ENCODE measurements at regions not wholly inside any gene's neighbourhood (a gene's known extent, or its start where the extent isn't known, plus 50 kb on each side); places are given as distances from the start of the nearest gene placed in this dataset.

DNA sequence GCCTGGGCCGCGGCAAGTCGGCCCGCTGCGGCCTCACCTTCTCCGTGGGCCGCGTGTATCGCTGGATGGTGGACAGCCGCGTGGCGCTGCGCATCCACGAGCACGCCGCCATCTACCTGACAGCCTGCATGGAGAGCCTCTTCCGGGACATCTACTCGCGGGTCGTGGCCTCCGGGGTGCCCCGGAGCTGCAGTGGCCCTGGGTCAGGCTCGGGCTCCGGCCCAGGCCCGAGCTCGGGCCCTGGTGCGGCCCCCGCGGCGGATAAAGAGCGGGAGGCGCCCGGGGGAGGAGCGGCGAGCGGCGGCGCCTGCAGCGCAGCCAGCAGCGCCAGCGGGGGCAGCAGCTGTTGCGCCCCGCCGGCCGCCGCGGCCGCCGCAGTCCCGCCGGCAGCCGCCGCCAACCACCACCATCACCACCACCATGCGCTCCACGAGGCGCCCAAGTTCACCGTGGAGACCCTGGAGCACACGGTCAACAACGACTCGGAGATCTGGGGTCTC lies 226.2 kb upstream of the CRY1 start:
- H3K4me3 ChIP-seq (ENCODE audit: low read depth, low read length), result peak overlapping the region; percentile 57
- in situ Hi-C loops (cut with HindIII; ENCODE audit: low sequenced_read_pairs), result no loop called here
- TF ChIP-seq, protein P1, sequence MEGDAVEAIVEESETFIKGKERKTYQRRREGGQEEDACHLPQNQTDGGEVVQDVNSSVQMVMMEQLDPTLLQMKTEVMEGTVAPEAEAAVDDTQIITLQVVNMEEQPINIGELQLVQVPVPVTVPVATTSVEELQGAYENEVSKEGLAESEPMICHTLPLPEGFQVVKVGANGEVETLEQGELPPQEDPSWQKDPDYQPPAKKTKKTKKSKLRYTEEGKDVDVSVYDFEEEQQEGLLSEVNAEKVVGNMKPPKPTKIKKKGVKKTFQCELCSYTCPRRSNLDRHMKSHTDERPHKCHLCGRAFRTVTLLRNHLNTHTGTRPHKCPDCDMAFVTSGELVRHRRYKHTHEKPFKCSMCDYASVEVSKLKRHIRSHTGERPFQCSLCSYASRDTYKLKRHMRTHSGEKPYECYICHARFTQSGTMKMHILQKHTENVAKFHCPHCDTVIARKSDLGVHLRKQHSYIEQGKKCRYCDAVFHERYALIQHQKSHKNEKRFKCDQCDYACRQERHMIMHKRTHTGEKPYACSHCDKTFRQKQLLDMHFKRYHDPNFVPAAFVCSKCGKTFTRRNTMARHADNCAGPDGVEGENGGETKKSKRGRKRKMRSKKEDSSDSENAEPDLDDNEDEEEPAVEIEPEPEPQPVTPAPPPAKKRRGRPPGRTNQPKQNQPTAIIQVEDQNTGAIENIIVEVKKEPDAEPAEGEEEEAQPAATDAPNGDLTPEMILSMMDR (IDR thresholded peaks at IDR 0.05; ENCODE audit: low read depth, low read length), result no peak
- no peak for DNase-seq (ENCODE audit: low read depth, low spot score)

DNA sequence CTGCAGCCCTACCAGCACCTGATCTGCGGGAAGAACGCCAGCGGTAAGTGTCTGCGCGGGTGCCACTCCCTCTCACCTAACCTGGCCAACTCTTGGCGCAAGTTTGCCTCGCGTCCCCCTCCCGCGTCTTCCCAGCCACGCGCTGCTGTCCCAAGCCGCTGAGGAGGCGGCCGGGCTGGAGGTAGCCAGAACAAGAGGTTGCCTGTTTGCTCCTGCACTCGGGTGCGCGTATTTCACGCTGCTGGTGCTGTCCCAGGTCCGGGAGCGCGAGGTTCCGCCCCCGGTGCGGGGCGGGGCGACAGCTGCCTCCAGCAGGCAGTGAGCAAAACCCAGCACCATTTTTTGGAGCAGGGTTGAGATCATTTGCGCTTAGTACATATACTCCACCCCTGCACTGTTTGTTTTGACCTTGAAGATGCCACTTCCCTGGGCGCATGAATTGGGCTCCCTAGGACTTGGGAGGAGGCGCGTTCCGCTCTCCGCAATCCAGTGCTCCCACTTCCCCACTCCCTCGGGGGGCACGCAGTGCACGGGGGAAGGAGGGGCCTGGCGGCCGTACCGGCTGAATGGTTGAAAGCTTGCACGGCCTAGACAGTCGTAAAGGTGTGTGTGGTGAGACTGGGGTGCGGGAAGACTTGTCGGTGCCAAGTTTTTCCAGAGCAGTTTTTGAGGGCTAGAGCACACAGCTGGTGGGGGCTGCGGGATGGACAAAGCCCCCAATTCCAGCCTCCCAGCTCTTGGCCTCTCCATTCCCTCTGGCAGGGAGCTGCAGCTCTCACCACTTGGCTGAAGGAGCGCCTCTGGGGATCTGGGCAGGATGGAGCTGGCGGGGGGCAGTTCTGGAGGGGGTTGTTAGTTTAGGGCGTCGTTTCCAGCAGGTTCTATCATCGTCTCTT lies 226.9 kb upstream of the CRY1 start:
- in situ Hi-C loops (cut with HindIII; ENCODE audit: low sequenced_read_pairs), result no loop called here
- peak; percentile 70 for DNase-seq (ENCODE audit: low read depth, low spot score)
- peak overlapping the region; percentile 57 for H3K4me3 ChIP-seq (ENCODE audit: low read depth, low read length)
- TF ChIP-seq, protein P1 (IDR thresholded peaks at IDR 0.05; ENCODE audit: low read depth, low read length), result no peak

DNA sequence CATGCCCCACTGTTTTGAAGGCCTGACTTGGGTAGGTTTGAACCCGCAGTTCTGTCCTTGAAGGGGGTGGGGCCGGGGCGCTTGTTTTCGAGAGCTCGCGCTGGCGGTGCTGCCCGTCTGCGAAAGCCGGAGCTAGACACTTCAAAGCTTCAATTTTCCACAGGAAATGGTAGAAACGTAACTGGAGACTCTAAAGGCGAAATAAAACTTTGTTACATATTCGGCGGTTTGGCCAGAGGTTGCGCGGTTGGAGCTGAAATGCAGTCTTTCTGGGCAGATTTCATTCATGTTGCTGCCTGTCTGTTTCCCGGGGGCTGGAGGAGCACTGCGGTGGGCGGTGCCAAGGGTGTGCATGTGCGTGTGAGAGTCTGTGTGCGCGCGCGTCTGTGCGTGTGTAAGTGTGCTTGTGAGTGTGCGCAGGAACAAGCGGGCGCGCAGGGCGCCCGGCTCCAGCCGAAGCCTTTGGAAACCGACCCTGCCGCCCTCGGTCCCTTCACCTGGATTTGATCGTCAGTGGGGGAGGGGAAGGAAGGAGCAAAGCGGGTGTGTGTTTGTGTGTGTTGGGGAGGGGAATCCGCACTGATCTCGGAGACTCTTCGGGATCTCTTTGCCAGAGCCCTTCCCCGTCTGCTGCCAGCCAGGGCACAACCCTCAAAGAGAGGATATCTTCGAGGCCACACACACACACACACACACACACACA lies 227.7 kb upstream of the CRY1 start:
- in situ Hi-C loops (cut with HindIII; ENCODE audit: low sequenced_read_pairs), result no loop called here
- peak; percentile 74 for DNase-seq (ENCODE audit: low read depth, low spot score)
- H3K4me3 ChIP-seq (ENCODE audit: low read depth, low read length), result peak overlapping the region; percentile 57
- TF ChIP-seq, protein P1 (IDR thresholded peaks at IDR 0.05; ENCODE audit: low read depth, low read length), result no peak

DNA sequence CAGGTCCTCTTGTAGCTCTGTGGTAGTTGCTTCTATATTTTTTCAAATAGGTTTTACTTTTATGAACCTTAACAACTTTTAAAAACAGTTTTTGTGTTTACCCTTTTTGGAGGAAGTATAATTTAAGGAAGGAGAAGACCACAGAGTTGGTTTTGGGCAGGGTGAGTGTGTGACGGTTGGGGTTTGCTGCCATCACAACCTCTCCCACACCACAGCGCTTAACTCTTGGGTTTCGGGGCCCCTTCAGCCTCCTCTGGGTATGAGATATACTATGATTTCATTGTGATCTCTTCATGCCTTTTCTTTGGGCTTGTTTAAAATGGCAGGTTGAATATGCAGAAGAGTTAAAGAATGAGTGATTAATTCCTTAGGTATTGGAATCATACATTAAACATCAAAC lies 228.7 kb upstream of the CRY1 start:
- no peak for DNase-seq (ENCODE audit: low read depth, low spot score)
- TF ChIP-seq, protein P1 (IDR thresholded peaks at IDR 0.05; ENCODE audit: low read depth, low read length), result no peak
- no peak overlapping the region for H3K4me3 ChIP-seq (ENCODE audit: low read depth, low read length)
- in situ Hi-C loops (cut with HindIII; ENCODE audit: low sequenced_read_pairs), result no loop called here

DNA sequence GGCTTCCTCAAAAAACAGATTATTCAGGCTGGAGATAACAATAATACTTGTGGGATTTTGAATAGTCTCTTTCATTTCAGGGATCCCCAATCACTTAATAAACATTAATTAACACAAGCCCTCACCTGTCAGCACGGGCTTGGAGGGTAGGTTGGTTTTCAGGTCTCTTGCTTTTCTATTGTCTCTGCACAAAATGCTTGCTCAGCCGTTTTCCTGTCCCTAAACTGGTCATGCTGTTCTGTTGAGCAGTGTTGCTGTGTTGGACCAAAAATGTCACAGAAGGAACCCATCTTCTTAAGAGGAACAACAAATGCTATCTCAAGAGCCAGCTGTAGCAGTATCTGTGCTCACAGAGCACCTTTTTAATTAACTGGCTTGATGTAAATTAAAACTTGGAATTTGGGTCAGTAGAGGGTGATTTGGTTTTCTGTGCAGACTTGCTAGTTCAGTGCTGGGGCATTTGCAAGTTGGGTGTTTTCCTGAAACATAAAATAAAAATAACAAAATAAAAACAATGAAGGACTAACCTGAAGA lies 231.8 kb upstream of the CRY1 start:
- in situ Hi-C loops (cut with HindIII; ENCODE audit: low sequenced_read_pairs), result no loop called here

DNA sequence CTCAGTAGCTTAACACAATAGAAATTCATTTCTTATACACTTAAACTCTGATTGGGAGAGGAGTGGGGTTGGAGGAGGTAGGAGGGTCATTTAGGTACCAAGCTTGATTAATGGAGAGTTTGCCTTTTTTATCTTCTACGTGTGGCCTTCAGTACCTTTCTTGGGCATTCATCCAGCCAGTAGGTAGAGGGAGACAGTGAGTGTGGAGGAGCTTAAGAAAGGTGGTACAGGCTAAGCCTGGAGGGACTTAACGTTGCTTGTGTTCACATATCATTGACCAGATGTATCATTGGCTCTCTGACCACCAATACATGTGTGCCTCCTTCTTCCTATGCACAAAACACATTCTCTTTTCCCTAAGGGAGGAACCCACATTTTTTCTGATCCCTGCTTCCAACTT lies 232.9 kb upstream of the CRY1 start:
- no peak for DNase-seq (ENCODE audit: low read depth, low spot score)
- in situ Hi-C loops (cut with HindIII; ENCODE audit: low sequenced_read_pairs), result no loop called here
- TF ChIP-seq, protein P1 (IDR thresholded peaks at IDR 0.05; ENCODE audit: low read depth, low read length), result no peak

More for the DNA sequence above, 231.8 kb upstream of the CRY1 start:
- TF ChIP-seq, protein P1 (IDR thresholded peaks at IDR 0.05; ENCODE audit: low read depth, low read length), result no peak
- no peak overlapping the region for H3K4me3 ChIP-seq (ENCODE audit: low read depth, low read length)
- DNase-seq (ENCODE audit: low read depth, low spot score), result no peak

More for the DNA sequence above, 232.9 kb upstream of the CRY1 start:
- no peak overlapping the region for H3K4me3 ChIP-seq (ENCODE audit: low read depth, low read length)

Data from astrocyte of the spinal cord (primary cell).